Common myeloid progenitor, CD34-positive (primary cell): ENCODE measurements at regions not wholly inside any gene's neighbourhood (a gene's known extent, or its start where the extent isn't known, plus 50 kb on each side); places are given as distances from the start of the nearest gene placed in this dataset.
"Not testable (repeated sequence)": the region's sequence is repeated elsewhere in the genome, so short reads cannot be mapped to it uniquely, and the experiment has no call there.

Experiments used
- CTCF ChIA-PET: fragments of 350-600 bp; sonication (Branson Sonifier 250); formaldehyde crosslinking; loops from one replicate; lab custom pipeline; 2021; ENCODE audit warnings: antibody characterized with exemption; lab: Charles Lee
- POLR2A ChIA-PET: fragments of 350-600 bp; sonication (Branson Sonifier 250); formaldehyde crosslinking; loops from one replicate; lab custom pipeline; 2021; ENCODE audit warnings: antibody characterized with exemption; lab: Charles Lee
- DNase-seq, 3 donors: peaks; one replicate each; pipeline versions ENCODE4 v3.0.0 to v3.0.0-alpha.2; 2013
- H3K27ac ChIP-seq, 2 experiments: 1 replicate in 1 of 2; 2 replicates in 1 of 2; pipeline ENCODE4 v1.7.0; 2013; ENCODE audit warnings: inconsistent platforms in 2 of 2, low read length in 2 of 2, mild to moderate bottlenecking in 2 of 2, low read depth in 1 of 2, moderate library complexity in 1 of 2; ENCODE audit not compliant: severe bottlenecking in 2 of 2, insufficient read depth in 1 of 2, poor library complexity in 1 of 2
- H3K27me3 ChIP-seq, 5 experiments: replicated peaks in 2 of 5; 1 replicate in 3 of 5; 2 replicates in 2 of 5; pipeline versions ENCODE4 v1.6.1 to v1.7.0; 2013; ENCODE audit warnings: low read length in 4 of 5, mild to moderate bottlenecking in 2 of 5, moderate library complexity in 2 of 5, inconsistent platforms in 1 of 5; ENCODE audit not compliant: insufficient read depth in 5 of 5, control insufficient read depth in 4 of 5
- H3K36me3 ChIP-seq, 4 experiments: 1 replicate in 2 of 4; 2 replicates in 2 of 4; pipeline versions ENCODE4 v1.6.1 to v1.7.0; 2013; ENCODE audit warnings: low read length in 3 of 4, control low read depth in 1 of 4, mild to moderate bottlenecking in 1 of 4; ENCODE audit not compliant: control insufficient read depth in 4 of 4, insufficient read depth in 4 of 4
- H3K4me1 ChIP-seq, 4 experiments: 1 replicate in 3 of 4; 2 replicates in 1 of 4; pipeline versions ENCODE4 v1.6.1 to v1.7.1; 2013; ENCODE audit warnings: low read length in 3 of 4, mild to moderate bottlenecking in 3 of 4, control low read depth in 1 of 4, inconsistent platforms in 1 of 4, moderate library complexity in 1 of 4; ENCODE audit not compliant: control insufficient read depth in 4 of 4, insufficient read depth in 4 of 4; ENCODE audit errors: control extremely low read depth in 1 of 4
- H3K4me3 ChIP-seq, 7 experiments: 1 replicate in 4 of 7; 2 replicates in 3 of 7; pipeline versions ENCODE4 v1.5.1 to v1.7.0; 2013; ENCODE audit warnings: mild to moderate bottlenecking in 7 of 7, low read length in 6 of 7, moderate library complexity in 6 of 7, inconsistent platforms in 2 of 7, low read depth in 2 of 7, control low read depth in 1 of 7; ENCODE audit not compliant: insufficient read depth in 4 of 7, control insufficient read depth in 1 of 7; ENCODE audit errors: extremely low read depth in 1 of 7
- H3K9me3 ChIP-seq, 5 experiments: 1 replicate in 4 of 5; 2 replicates in 1 of 5; pipeline versions ENCODE4 v1.6.1 to v1.7.1; 2013; ENCODE audit warnings: low read length in 4 of 5, mild to moderate bottlenecking in 2 of 5, inconsistent platforms in 1 of 5, low read depth in 1 of 5, moderate library complexity in 1 of 5; ENCODE audit not compliant: control insufficient read depth in 4 of 5, insufficient read depth in 2 of 5; ENCODE audit errors: control extremely low read depth in 1 of 5
- WGBS: methylation state at CpG from one replicate; pipeline ENCODE4 v1.1.5; 2013; ENCODE audit not compliant: insufficient coverage; 5-methylcytosine and 5-hydroxymethylcytosine counted together

DNA sequence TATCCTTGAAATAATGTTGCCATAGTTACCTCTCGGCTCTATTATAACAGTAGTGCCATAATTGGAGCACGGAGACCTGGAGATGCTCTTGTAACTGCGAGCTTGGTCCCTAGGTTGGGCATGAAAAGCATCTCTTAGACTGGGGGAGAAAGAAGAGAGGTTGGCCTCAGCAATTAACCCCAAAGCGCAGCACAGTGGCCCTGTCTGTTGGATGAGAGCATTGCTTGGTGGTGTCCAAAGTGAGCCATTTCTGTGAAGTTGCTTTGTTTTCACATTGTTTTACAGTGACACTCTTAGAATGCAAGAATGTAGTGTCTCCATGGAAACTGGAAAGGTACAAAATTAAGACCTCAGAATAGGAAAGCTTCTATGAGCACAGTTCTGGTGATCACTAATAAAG, 660.7 kb upstream of the EEF2KMT start:
- H3K36me3 ChIP-seq = no peaks in the 10 kb centered on the region
- H3K27ac ChIP-seq = no peak overlapping the region
- POLR2A ChIA-PET = no interaction called here
- no peaks in the 10 kb centered on the region for H3K27me3 ChIP-seq
- H3K4me3 ChIP-seq = no peak overlapping the region
- no peak for DNase-seq
- H3K4me1 ChIP-seq = no peaks in the 10 kb centered on the region
- no peaks in the 10 kb centered on the region for H3K9me3 ChIP-seq
- CTCF ChIA-PET = no interaction called here
- 98% methylated on average over 4 of the region's 4 CpGs for WGBS

DNA sequence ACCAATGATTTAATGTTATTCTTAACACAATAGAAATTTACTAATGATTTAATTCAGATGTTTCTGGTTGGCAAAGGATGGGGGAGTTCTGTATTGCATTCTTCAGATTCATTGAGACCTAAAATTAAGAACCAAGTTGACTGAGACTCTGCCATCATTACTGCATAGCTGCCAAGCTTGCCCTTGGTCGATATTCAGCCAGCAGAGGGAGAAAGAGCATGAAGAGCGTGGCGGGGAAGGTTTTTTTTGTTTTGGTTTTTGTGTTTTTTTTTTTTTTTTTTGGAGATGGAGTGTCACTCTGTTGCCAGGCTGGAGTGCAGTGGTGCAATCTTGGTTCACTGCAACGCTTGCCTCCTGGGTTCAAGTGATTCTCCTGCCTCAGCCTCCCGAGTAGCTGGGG, 659.4 kb upstream of the EEF2KMT start:
- WGBS = 68% methylated on average over 3 of the region's 5 CpGs
- ChIA-PET POLR2A (no interaction called here), CTCF (no interaction called here)
- no peak overlapping the region for H3K27ac ChIP-seq
- no peaks in the 10 kb centered on the region for H3K27me3 ChIP-seq
- no peak overlapping the region for H3K4me3 ChIP-seq
- H3K36me3 ChIP-seq = no peaks in the 10 kb centered on the region
- DNase-seq = no peak
- no peaks in the 10 kb centered on the region for H3K4me1 ChIP-seq
- H3K9me3 ChIP-seq = no peaks in the 10 kb centered on the region

GRCh38 chr16:5753381-5753780, 655.8 kb upstream of the EEF2KMT start:
- H3K36me3 ChIP-seq = no peaks in the 10 kb centered on the region
- ChIA-PET POLR2A (no interaction called here), CTCF (no interaction called here)
- no peak overlapping the region for H3K27ac ChIP-seq
- H3K4me1 ChIP-seq = no peaks in the 10 kb centered on the region
- no peak for DNase-seq
- no peak overlapping the region for H3K4me3 ChIP-seq
- no peaks in the 10 kb centered on the region for H3K9me3 ChIP-seq
- H3K27me3 ChIP-seq = no peaks in the 10 kb centered on the region
- 75% methylated on average over 3 of the region's 7 CpGs for WGBS

DNA sequence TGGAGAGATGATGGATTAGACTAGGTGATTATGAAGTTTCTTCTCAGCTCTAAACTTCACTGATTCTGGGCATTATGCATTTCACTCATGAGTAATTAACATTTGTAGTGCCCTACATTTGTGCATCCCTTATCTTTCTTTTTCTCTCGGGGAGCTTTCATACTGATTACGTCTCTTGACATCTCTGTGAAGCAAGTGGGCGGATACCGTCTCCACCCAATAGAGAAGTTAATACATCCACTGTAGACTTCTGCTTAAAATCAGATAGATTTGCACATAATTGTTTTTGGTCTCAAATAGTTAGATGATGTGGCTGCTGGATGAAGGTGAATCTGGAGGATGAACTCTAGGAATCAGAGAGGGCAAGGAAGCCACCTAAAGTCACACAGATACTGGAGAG, 653.6 kb upstream of the EEF2KMT start:
- H3K4me3 ChIP-seq = no peak overlapping the region
- ChIA-PET POLR2A (no interaction called here), CTCF (no interaction called here)
- H3K9me3 ChIP-seq = no peaks in the 10 kb centered on the region
- no peaks in the 10 kb centered on the region for H3K36me3 ChIP-seq
- H3K27ac ChIP-seq = no peak overlapping the region
- H3K4me1 ChIP-seq = no peaks in the 10 kb centered on the region
- DNase-seq = no peak
- WGBS = 100% methylated on average over 2 of the region's 4 CpGs
- no peaks in the 10 kb centered on the region for H3K27me3 ChIP-seq

DNA sequence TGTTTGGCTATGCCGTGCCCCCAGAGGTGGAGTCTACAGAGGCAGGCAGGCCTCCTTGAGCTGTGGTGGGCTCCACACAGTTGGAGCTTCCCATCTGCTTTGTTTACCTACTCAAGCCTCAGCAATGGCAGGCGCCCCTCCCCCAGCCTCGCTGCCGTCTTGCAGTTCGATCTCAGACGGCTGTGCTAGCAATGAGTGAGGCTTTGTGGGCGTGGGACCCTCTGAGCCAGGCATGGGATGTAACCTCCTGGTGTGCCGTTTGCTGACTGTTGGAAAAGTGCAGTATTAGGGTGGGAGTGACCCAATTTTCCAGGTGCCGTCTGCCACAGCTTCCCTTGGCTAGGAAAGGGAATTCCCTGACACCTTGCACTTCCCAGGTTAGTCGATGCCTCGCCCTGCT, 652.8 kb upstream of the EEF2KMT start:
- H3K4me1 ChIP-seq, H3K4me3 ChIP-seq, H3K9me3 ChIP-seq, POLR2A ChIA-PET, H3K27me3 ChIP-seq, H3K36me3 ChIP-seq, H3K27ac ChIP-seq, CTCF ChIA-PET, DNase-seq: not testable (repeated sequence)
- WGBS = 66% methylated on average over 7 of the region's 11 CpGs

DNA sequence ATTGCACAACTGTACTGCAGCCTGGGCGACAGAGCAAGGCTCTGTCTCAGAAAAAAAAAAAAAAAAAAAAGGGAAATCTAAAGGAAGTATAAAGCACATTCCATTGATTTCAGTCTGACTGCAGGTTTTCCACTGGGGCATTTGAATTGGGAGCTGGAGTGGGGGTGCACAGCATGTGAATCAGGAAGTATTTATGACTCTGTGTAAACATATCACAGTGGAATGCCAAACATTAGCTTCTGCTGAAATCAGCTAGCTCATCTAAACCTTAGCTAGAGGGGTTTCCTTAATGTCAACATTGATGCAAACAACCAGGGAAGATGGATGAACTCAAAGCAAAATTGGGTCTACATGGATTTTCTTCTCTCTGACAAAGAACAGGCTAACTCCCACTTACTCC, 641.0 kb upstream of the EEF2KMT start:
- no peaks in the 10 kb centered on the region for H3K4me1 ChIP-seq
- H3K27me3 ChIP-seq = no peaks in the 10 kb centered on the region
- ChIA-PET CTCF (interaction anchor here (0.7 kb wide), 1 partner anchor 105 kb away, joined by 3 read pairs; no protein-coding TSS in a partner anchor), POLR2A (no interaction called here)
- no peak overlapping the region for H3K27ac ChIP-seq
- WGBS = no CpG with 5 or more reads among the region's 1 CpG
- H3K9me3 ChIP-seq = no peaks in the 10 kb centered on the region
- no peak overlapping the region for H3K4me3 ChIP-seq
- no peak for DNase-seq
- H3K36me3 ChIP-seq = no peaks in the 10 kb centered on the region

GRCh38 chr16:5736209-5736930, 638.8 kb upstream of the EEF2KMT start:
- H3K27ac ChIP-seq = no peak overlapping the region
- ChIA-PET CTCF (no interaction called here), POLR2A (no interaction called here)
- no peaks in the 10 kb centered on the region for H3K9me3 ChIP-seq
- DNase-seq = no peak
- H3K4me1 ChIP-seq = no peaks in the 10 kb centered on the region
- no peaks in the 10 kb centered on the region for H3K27me3 ChIP-seq
- WGBS = 70% methylated on average over 3 of the region's 13 CpGs
- H3K4me3 ChIP-seq = no peak overlapping the region
- no peaks in the 10 kb centered on the region for H3K36me3 ChIP-seq
